NCI-H2029 treated with DMSO at 0.1 percent for 48 hours (cell line): ENCODE measurements at regions not wholly inside any gene's neighbourhood (a gene's known extent, or its start where the extent isn't known, plus 50 kb on each side); places are given as distances from the start of the nearest gene placed in this dataset.

ENCODE experiments used
- DNase-seq: peaks from one replicate; lab custom pipeline; 2025; lab: John Stamatoyannopoulos, UW

DNA sequence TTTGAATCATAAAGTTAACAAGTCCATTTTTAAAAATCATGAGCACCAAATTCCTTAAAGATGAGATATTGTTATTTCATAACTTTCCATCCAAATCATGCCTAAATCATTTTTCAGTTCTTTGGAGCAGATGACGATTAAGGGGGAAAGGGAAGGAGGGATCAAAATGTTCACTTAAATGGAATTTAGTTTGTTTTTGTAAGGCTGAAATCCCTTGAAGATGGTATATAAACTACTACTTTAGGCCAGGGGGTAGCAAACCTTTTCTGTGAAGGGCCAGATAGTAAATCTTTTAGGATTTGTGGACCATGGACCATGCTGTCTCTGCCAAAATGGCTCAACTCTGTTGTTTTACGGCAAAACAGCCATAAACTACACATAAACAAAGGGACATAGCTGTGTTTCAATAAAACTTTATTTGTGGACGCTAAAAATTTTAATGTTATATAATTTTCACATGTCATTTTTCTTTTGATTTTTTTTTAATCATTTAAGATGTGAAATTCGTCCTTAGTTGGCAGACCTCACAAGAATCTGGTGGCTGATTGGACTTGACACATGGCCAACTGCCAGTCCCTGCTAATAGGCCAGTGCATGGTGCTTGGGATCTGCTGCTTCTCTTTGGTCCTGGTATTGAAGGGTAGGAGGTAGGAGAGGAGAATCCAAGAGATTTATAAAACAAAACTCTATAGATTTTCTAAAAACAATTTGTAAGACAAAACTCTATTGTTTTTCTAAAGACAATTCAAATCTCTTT is 52.0 kb upstream of the RTN4 start:
- no peak for DNase-seq

GRCh38 chr2:55101466-55101865 is 51.2 kb upstream of the RTN4 start:
- no peak for DNase-seq

- no peak for DNase-seq
These were observed 49.9 kb upstream of the RTN4 start for GRCh38 chr2:55099878-55100820.
